Transverse colon (tissue), 4 donors: ENCODE measurements at regions not wholly inside any gene's neighbourhood (a gene's known extent, or its start where the extent isn't known, plus 50 kb on each side); places are given as distances from the start of the nearest gene placed in this dataset.

ENCODE experiments used
- DNase-seq: peaks from one replicate; pipeline ENCODE4 v3.0.0-alpha.2; 2019
- H3K27ac ChIP-seq, 4 donors: fragments of 200-600 bp; sonication (generic); 2 replicates each; pipeline ENCODE4 v1.5.1; 2016 to 2018; ENCODE audit warnings: inconsistent platforms in 4 of 4
- H3K27me3 ChIP-seq: fragments of 200-600 bp; sonication (generic); 2 replicates; pipeline ENCODE4 v1.5.1; 2017; ENCODE audit warnings: inconsistent platforms
- H3K36me3 ChIP-seq, 4 donors: fragments of 200-600 bp; sonication (generic); 2 replicates each; pipeline ENCODE4 v1.5.1; 2017 to 2019; ENCODE audit warnings: inconsistent platforms in 4 of 4
- H3K4me1 ChIP-seq, 4 donors: fragments of 200-600 bp; sonication (generic); 2 replicates each; pipeline ENCODE4 v1.5.1; 2017 to 2020; ENCODE audit warnings: inconsistent platforms in 4 of 4
- H3K4me3 ChIP-seq, 4 donors: fragments of 200-600 bp; sonication (generic); 1 replicate in 1 of 4; 2 replicates in 3 of 4; pipeline versions ENCODE4 v1.5.1 to v1.6.1; 2017 to 2019; ENCODE audit warnings: inconsistent platforms in 4 of 4
- H3K9me3 ChIP-seq, 2 donors: fragments of 200-600 bp; sonication (generic); 2 replicates each; pipeline ENCODE4 v1.5.1; 2017 to 2019; ENCODE audit warnings: inconsistent platforms in 2 of 2
- EP300 ChIP-seq: sonication (generic); formaldehyde crosslinking; IDR thresholded peaks from one replicate; pipeline ENCODE4 v1.6.1; 2017; ENCODE audit warnings: antibody characterized with exemption, low read depth
- POLR2A ChIP-seq: fragments of 450-650 bp; IDR thresholded peaks from one replicate; pipeline ENCODE4 v1.6.1; 2016; ENCODE audit warnings: antibody characterized with exemption, mild to moderate bottlenecking, moderate library complexity
- POLR2AphosphoS5 ChIP-seq, 3 donors: sonication (generic); formaldehyde crosslinking; IDR thresholded peaks; one replicate each; pipeline ENCODE4 v1.6.1; 2016; ENCODE audit warnings: antibody characterized with exemption in 3 of 3
- WGBS, 2 donors: methylation state at CpG; one replicate each; pipeline ENCODE4 v1.1.5; 2018; ENCODE audit warnings: low coverage in 1 of 2; 5-methylcytosine and 5-hydroxymethylcytosine counted together
- in situ Hi-C, 4 donors: fragments of 200-750 bp; cut with MboI; loops; one replicate each; pipeline versions ENCODE4 v1.15.0 to v1.15.1; 2017; ENCODE audit warnings: low sequenced_read_pairs in 3 of 4, low pct_ligation_motif_present in 1 of 4, low pct_unique_long_range_greater_than_20kb in 1 of 4
- intact Hi-C: fragments of 100-400 bp; cut with DNase I; formaldehyde crosslinking; loops from one replicate; pipeline ENCODE4 v1.15.1; 2023; ENCODE audit warnings: low total_unique reads
- TF ChIP-seq, protein P1 (sequence below), 5 experiments: fragments of 200-600 bp in 3 of 5; fragments of 450-650 bp in 2 of 5; sonication (generic) in 3 of 5; IDR thresholded peaks; 1 replicate in 2 of 5; 2 replicates in 3 of 5; pipeline ENCODE4 v1.5.1; 2016 to 2017; ENCODE audit warnings: antibody characterized with exemption in 5 of 5, inconsistent platforms in 3 of 5, mild to moderate bottlenecking in 2 of 5, moderate library complexity in 1 of 5

DNA sequence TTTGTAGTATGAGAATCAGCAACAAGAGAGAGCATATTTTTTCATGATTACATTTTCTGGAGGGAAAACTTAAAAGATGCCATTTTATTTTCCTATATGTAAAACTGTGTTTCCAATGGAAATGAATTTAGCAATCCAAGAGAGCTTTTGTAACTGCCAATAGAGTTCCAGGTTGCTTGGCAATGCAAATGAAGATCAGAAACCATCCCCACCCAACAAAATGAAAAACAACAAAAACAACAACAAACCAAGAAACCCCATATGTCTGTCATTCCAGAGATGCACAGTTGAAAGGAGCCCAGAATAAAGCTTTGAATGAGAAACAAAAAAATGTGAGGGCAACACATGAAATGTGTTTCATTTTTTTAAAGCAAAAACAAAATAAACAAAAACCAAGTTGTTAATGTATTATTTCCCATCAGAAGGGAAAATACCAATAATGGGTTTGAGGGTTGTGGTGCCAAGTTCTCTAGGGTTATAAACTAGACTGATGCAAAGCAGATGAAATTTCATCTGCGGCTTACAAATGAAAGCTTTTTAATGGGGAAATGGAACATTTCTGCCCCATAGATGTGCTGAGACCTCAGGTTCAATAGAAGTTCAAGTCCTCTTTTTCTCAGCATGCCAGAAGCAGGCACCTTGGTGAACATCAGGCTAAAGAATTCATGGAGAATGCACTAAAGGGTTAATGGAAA lies 121.5 kb upstream of the MCHR2 start:
- no peak for DNase-seq
- Histone ChIP-seq H3K27ac (no peak overlapping the region), H3K4me3 (no peak overlapping the region)

DNA sequence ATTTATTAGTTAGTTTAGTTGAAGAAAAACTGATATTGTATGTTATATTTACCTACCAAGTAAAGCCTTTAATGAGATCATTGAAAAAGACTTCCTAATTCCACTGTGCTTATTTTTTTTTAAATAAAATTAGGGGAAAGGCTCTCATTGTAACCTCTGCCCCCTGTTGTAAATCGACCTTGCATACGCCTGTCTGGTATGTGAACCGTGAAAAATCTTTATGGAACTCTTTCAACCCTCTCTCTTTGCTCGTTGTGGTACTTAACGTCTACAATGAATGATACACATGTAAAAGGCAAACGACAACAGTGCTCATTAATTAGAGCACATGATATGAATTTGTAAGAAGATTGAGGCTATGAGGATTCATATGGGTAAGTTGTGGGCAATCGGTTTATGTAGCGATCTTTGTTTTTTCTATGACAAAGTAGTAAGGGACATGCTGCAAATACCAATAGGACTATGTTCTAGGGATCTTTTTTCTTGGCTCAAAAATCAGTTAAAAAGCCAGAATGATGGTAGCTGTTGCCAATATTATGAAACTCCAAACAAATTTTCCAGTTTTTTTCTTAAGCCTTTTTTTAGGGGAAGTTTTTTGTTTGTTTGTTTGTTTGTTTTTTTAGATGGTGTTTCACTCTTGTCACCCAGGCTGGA lies 119.0 kb upstream of the MCHR2 start:
- Histone ChIP-seq H3K4me1 (no peaks in the 10 kb centered on the region), H3K4me3 (no peak overlapping the region), H3K36me3 (no peaks in the 10 kb centered on the region), H3K9me3 (no peaks in the 10 kb centered on the region), H3K27ac (no peak overlapping the region), H3K27me3 (peaks cover 9% of the 10 kb centered on the region)
- intact Hi-C loops: loop anchor here (10.0 kb wide), 2 partner anchors 362 to 552 kb away; no protein-coding TSS in a partner anchor
- WGBS, 2 donors: 33 to 41% methylated on average over 8 of the region's 8 CpGs
- TF ChIP-seq EP300 (no peak), POLR2AphosphoS5 (IDR thresholded peaks at IDR 0.05) (no peak), POLR2A (no peak)
- TF ChIP-seq, protein P1, sequence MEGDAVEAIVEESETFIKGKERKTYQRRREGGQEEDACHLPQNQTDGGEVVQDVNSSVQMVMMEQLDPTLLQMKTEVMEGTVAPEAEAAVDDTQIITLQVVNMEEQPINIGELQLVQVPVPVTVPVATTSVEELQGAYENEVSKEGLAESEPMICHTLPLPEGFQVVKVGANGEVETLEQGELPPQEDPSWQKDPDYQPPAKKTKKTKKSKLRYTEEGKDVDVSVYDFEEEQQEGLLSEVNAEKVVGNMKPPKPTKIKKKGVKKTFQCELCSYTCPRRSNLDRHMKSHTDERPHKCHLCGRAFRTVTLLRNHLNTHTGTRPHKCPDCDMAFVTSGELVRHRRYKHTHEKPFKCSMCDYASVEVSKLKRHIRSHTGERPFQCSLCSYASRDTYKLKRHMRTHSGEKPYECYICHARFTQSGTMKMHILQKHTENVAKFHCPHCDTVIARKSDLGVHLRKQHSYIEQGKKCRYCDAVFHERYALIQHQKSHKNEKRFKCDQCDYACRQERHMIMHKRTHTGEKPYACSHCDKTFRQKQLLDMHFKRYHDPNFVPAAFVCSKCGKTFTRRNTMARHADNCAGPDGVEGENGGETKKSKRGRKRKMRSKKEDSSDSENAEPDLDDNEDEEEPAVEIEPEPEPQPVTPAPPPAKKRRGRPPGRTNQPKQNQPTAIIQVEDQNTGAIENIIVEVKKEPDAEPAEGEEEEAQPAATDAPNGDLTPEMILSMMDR (IDR thresholded peaks at IDR 0.05): no peak
- DNase-seq: no peak
- in situ Hi-C loops: loop anchor here in 3 of 4 donors (5.0 to 25.0 kb wide), 5 partner anchors 362 to 552 kb away; no protein-coding TSS in a partner anchor

More for the DNA sequence above, 121.5 kb upstream of the MCHR2 start:
- TF ChIP-seq POLR2A: no peak
- TF ChIP-seq, protein P1 (IDR thresholded peaks at IDR 0.05): no peak
- no peak for TF ChIP-seq POLR2AphosphoS5 (IDR thresholded peaks at IDR 0.05)
- TF ChIP-seq EP300: no peak
- no peaks in the 10 kb centered on the region for H3K9me3 ChIP-seq
- WGBS, 2 donors: 67 to 76% methylated on average over 1 of the region's 1 CpG
- intact Hi-C loops (loop anchor here (10.0 kb wide), 2 partner anchors 359 to 549 kb away; no protein-coding TSS in a partner anchor), in situ Hi-C loops (loop anchor here in 3 of 4 donors (10.0 to 25.0 kb wide), 4 partner anchors 359 to 549 kb away; no protein-coding TSS in a partner anchor)
- no peaks in the 10 kb centered on the region for H3K4me1 ChIP-seq
- no peaks in the 10 kb centered on the region for H3K36me3 ChIP-seq
- H3K27me3 ChIP-seq: peaks cover 5% of the 10 kb centered on the region

DNA sequence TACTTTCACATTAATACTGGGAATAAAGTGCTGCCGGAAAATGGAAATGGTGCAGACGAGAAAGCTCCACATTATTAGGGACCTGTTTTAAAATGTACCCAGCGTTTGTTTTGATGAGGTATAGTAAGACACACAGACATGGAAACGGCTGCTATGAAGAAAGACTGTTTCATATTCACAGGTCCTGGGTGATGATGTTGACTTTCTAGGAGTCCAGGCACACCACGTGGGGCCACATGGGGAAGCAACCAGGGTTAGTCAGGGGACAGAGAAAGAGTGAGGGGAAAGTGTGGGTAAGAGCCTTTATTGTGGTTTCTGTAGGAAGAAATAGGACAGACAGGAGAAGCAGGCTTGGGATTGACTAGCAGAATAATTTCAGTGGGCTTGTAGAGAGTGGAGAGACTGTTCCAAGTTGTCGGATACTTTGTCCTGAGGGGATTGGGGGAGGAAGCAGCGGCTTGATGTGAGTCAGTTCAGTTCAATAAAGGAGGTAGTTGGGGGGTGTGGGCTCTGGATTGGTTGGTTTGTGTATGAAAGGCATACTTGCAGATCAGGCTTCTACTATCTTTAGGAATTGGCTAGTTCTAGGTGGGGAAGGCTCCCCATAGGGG lies 112.0 kb upstream of the MCHR2 start:
- in situ Hi-C loops: loop anchor here in 2 of 4 donors (25.0 kb wide), 1 partner anchor 556 kb away; no protein-coding TSS in a partner anchor
- H3K4me1 ChIP-seq: no peaks in the 10 kb centered on the region
- peaks cover 11% of the 10 kb centered on the region for H3K27me3 ChIP-seq
- H3K36me3 ChIP-seq: no peaks in the 10 kb centered on the region
- no peak overlapping the region for H3K27ac ChIP-seq
- no peak for DNase-seq
- H3K4me3 ChIP-seq: no peak overlapping the region
- WGBS, 2 donors: 56% methylated on average over 7 of the region's 7 CpGs; no CpG with 5 or more reads in 1 of the 2 donors
- intact Hi-C loops: no loop called here
- no peaks in the 10 kb centered on the region for H3K9me3 ChIP-seq
- TF ChIP-seq, protein P1 (IDR thresholded peaks at IDR 0.05): no peak
- no peak for TF ChIP-seq EP300
- no peak for TF ChIP-seq POLR2AphosphoS5 (IDR thresholded peaks at IDR 0.05)
- no peak for TF ChIP-seq POLR2A

GRCh38 chr6:100105138-100105537 lies 111.1 kb upstream of the MCHR2 start:
- H3K4me3 ChIP-seq: no peak overlapping the region
- 53 to 75% methylated on average over 3 of the region's 3 CpGs for WGBS, 2 donors
- H3K27me3 ChIP-seq: peaks cover 11% of the 10 kb centered on the region
- no peaks in the 10 kb centered on the region for H3K9me3 ChIP-seq
- TF ChIP-seq POLR2A (no peak), POLR2AphosphoS5 (IDR thresholded peaks at IDR 0.05) (no peak), EP300 (no peak)
- TF ChIP-seq, protein P1 (IDR thresholded peaks at IDR 0.05): no peak
- in situ Hi-C loops (loop anchor here in 2 of 4 donors (25.0 kb wide), 1 partner anchor 557 kb away; no protein-coding TSS in a partner anchor), intact Hi-C loops (no loop called here)
- H3K27ac ChIP-seq: no peak overlapping the region
- H3K36me3 ChIP-seq: no peaks in the 10 kb centered on the region
- H3K4me1 ChIP-seq: no peaks in the 10 kb centered on the region
- DNase-seq: no peak
